ENCODE measurements at regions not wholly inside any gene's neighbourhood (a gene's known extent, or its start where the extent isn't known, plus 50 kb on each side); places are given as distances from the start of the nearest gene placed in this dataset.

DNA sequence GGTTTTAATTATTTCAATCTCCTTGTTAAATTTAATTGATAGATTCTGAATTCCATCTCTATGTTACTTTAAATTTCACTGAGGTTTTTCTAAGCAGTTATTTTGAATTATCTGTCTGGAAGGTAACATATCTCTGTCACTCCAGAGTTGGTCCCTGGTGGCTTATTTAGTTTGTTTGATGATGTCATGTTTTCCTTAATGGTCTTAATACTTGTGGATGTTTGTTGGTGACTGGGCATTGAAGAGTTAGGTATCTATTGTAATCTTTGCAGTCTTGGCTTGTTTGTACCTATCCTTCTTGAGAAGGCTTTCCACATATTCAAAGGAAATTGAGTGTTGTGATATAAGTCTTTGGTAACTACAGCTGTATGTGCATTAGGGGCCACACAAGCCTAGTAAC is 810.0 kb upstream of the NEGR1 start:
- H3K27ac ChIP-seq (ENCODE audit: low read depth in 2 of 2, low read length in 2 of 2): no peak overlapping the region
- no peaks in the 10 kb centered on the region for H3K36me3 ChIP-seq (ENCODE audit: control insufficient read depth in 2 of 2, insufficient read depth in 2 of 2, low read length in 2 of 2)
- no peak overlapping the region for H3K4me3 ChIP-seq (ENCODE audit: low read length in 2 of 2)
- H3K9ac ChIP-seq (ENCODE audit: low read depth in 1 of 2, low read length in 2 of 2): no peak overlapping the region
- H3K9me3 ChIP-seq (ENCODE audit: control insufficient read depth in 2 of 2, low read length in 2 of 2): no peaks in the 10 kb centered on the region
- H3K27me3 ChIP-seq (ENCODE audit: control insufficient read depth in 2 of 2, insufficient read depth in 2 of 2, low read length in 2 of 2): no peaks in the 10 kb centered on the region
- H3K4me1 ChIP-seq (ENCODE audit: control insufficient read depth in 2 of 2, insufficient read depth in 2 of 2, low read length in 2 of 2): no peaks in the 10 kb centered on the region

DNA sequence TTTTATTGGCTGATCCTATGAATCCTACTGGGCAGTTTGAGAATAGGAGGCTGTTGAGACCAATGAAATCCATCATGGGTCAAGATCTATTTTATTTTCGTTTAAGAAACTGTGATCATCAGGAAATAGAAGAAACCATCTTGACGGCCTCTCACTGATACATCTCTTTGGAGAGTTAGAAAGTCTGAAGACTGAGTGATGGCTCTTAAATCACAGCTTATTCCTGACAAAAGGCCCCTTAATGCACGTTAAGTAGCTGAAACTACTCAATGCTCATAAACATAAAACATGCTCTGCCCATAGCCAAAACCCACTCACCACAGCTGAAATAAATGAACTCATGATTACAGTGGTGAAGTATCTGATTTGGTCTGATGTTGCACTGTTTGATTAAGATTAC is 784.5 kb upstream of the NEGR1 start:
- no peaks in the 10 kb centered on the region for H3K9me3 ChIP-seq (ENCODE audit: control insufficient read depth in 2 of 2, low read length in 2 of 2)
- H3K4me3 ChIP-seq (ENCODE audit: low read length in 2 of 2): no peak overlapping the region
- no peak overlapping the region for H3K9ac ChIP-seq (ENCODE audit: low read depth in 1 of 2, low read length in 2 of 2)
- H3K4me1 ChIP-seq (ENCODE audit: control insufficient read depth in 2 of 2, insufficient read depth in 2 of 2, low read length in 2 of 2): no peaks in the 10 kb centered on the region
- no peaks in the 10 kb centered on the region for H3K27me3 ChIP-seq (ENCODE audit: control insufficient read depth in 2 of 2, insufficient read depth in 2 of 2, low read length in 2 of 2)
- H3K36me3 ChIP-seq (ENCODE audit: control insufficient read depth in 2 of 2, insufficient read depth in 2 of 2, low read length in 2 of 2): no peaks in the 10 kb centered on the region
- H3K27ac ChIP-seq (ENCODE audit: low read depth in 2 of 2, low read length in 2 of 2): no peak overlapping the region

DNA sequence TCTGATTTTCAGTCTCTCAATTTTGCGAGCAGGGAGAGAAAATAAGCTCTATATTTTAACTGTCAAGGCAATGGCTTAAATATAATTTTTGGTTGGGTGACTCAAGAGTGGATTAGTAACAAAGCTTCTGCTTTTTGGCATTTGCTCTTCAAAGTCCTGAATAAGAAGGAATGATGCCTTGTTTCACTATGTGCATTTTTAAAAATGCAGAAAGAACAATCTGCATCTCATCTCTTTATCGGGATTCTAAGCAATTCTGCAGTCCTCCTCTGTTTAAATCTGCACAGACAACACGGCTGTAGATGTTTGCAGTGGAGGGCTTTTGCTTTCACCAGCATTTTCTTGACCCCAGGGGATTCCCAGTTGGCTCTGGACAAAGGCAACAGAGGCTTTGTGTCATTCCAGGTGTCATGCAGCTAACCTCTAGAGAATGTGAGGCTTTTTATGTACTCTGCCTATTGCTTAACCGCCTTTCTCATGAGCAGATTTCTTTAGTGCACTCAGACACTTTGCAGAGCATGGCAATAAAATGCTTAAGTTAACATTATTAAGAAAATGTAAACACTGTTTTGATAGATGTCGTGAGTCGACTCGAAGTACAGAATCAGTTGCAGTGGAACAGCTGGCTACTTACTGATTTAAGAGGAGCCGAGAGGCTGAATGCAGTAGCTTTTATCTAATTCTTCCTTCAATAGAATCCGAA is 783.2 kb upstream of the NEGR1 start:
- Histone ChIP-seq H3K36me3 (ENCODE audit: control insufficient read depth in 2 of 2, insufficient read depth in 2 of 2, low read length in 2 of 2) (no peaks in the 10 kb centered on the region), H3K9me3 (ENCODE audit: control insufficient read depth in 2 of 2, low read length in 2 of 2) (no peaks in the 10 kb centered on the region), H3K27me3 (ENCODE audit: control insufficient read depth in 2 of 2, insufficient read depth in 2 of 2, low read length in 2 of 2) (no peaks in the 10 kb centered on the region), H3K4me1 (ENCODE audit: control insufficient read depth in 2 of 2, insufficient read depth in 2 of 2, low read length in 2 of 2) (no peaks in the 10 kb centered on the region), H3K4me3 (ENCODE audit: low read length in 2 of 2) (no peak overlapping the region), H3K9ac (ENCODE audit: low read depth in 1 of 2, low read length in 2 of 2) (no peak overlapping the region), H3K27ac (ENCODE audit: low read depth in 2 of 2, low read length in 2 of 2) (no peak overlapping the region)

DNA sequence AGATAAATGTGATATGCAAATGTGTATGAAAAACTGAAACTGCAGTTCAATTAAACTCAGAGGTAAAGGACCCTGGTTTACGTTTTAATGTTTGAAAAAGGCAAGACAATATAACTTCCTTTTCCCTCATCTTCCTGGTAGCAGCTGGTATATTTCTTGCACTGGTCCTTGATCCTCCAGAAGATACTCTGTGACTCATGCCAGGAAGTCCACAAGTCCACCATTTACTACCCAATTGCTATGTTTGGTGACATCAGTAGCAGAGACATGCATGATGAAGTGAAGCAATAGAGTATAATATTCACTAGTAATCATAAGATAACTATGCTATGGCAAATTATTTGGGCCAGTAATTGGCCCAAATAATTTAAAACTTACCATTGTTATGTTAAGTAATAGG is 774.5 kb upstream of the NEGR1 start:
- Histone ChIP-seq H3K4me1 (ENCODE audit: control insufficient read depth in 2 of 2, insufficient read depth in 2 of 2, low read length in 2 of 2) (no peaks in the 10 kb centered on the region), H3K36me3 (ENCODE audit: control insufficient read depth in 2 of 2, insufficient read depth in 2 of 2, low read length in 2 of 2) (no peaks in the 10 kb centered on the region), H3K27me3 (ENCODE audit: control insufficient read depth in 2 of 2, insufficient read depth in 2 of 2, low read length in 2 of 2) (no peaks in the 10 kb centered on the region), H3K27ac (ENCODE audit: low read depth in 2 of 2, low read length in 2 of 2) (no peak overlapping the region), H3K4me3 (ENCODE audit: low read length in 2 of 2) (no peak overlapping the region), H3K9ac (ENCODE audit: low read depth in 1 of 2, low read length in 2 of 2) (no peak overlapping the region), H3K9me3 (ENCODE audit: control insufficient read depth in 2 of 2, low read length in 2 of 2) (no peaks in the 10 kb centered on the region)

DNA sequence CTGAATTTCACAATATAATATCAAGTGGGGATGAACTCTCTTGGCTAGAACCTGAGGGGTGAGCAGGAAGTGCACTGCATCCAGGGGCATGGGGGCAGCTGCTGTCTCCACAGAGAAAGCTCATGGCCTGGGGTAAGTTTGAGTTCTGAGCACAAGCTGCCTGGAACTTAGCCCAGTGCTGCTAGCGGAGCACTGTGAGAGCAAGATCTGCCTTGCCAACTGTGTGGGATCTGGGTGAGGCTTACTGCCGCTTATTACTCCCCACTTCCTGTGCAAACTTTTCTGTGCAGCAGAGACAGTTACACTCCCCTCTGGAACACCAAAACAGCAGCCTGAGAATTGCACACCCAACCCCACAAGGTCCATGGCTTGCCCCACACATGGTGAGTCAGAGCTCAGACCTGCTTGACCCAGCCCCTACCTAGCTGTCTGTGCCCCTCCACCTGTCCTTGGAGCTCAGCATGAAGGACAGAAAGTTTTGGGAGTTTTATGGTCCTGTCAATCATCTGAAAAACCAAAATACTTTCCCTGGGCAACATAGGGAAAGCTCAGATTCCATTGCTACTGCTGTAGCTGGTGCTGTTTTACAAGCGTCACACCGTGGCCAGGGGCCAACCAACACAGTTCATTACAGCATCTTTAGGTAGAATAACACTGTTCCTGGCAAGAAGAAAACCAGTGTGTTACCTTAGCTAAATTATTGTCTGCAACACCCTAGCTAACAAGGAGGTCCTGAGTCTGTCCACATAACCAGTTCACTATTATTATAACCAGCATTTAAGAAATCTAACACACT is 762.1 kb upstream of the NEGR1 start:
- Histone ChIP-seq H3K9me3 (ENCODE audit: control insufficient read depth in 2 of 2, low read length in 2 of 2) (no peaks in the 10 kb centered on the region), H3K4me3 (ENCODE audit: low read length in 2 of 2) (no peak overlapping the region), H3K27ac (ENCODE audit: low read depth in 2 of 2, low read length in 2 of 2) (no peak overlapping the region), H3K4me1 (ENCODE audit: control insufficient read depth in 2 of 2, insufficient read depth in 2 of 2, low read length in 2 of 2) (no peaks in the 10 kb centered on the region), H3K27me3 (ENCODE audit: control insufficient read depth in 2 of 2, insufficient read depth in 2 of 2, low read length in 2 of 2) (no peaks in the 10 kb centered on the region), H3K36me3 (ENCODE audit: control insufficient read depth in 2 of 2, insufficient read depth in 2 of 2, low read length in 2 of 2) (no peaks in the 10 kb centered on the region), H3K9ac (ENCODE audit: low read depth in 1 of 2, low read length in 2 of 2) (no peak overlapping the region)

DNA sequence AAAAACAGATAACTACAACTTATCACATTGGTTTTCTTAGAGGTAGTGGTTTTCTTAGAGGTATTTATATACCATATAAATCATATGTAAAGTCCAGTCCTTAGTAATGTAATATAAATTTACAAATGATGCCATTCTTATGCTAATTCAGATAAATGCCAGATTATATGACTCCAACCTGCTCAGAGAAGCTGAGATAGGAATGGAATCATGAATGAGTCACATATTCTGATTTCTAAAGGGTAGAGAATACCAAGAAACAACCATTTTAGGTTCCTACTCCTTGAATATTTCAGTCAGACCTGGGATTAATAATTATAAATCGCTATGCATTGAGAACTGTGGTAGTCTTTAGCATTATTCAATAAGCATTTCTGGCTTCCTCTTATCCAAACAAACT is 760.1 kb upstream of the NEGR1 start:
- Histone ChIP-seq H3K9ac (ENCODE audit: low read depth in 1 of 2, low read length in 2 of 2) (no peak overlapping the region), H3K9me3 (ENCODE audit: control insufficient read depth in 2 of 2, low read length in 2 of 2) (no peaks in the 10 kb centered on the region), H3K36me3 (ENCODE audit: control insufficient read depth in 2 of 2, insufficient read depth in 2 of 2, low read length in 2 of 2) (no peaks in the 10 kb centered on the region), H3K4me1 (ENCODE audit: control insufficient read depth in 2 of 2, insufficient read depth in 2 of 2, low read length in 2 of 2) (no peaks in the 10 kb centered on the region), H3K4me3 (ENCODE audit: low read length in 2 of 2) (no peak overlapping the region), H3K27me3 (ENCODE audit: control insufficient read depth in 2 of 2, insufficient read depth in 2 of 2, low read length in 2 of 2) (no peaks in the 10 kb centered on the region), H3K27ac (ENCODE audit: low read depth in 2 of 2, low read length in 2 of 2) (no peak overlapping the region)

DNA sequence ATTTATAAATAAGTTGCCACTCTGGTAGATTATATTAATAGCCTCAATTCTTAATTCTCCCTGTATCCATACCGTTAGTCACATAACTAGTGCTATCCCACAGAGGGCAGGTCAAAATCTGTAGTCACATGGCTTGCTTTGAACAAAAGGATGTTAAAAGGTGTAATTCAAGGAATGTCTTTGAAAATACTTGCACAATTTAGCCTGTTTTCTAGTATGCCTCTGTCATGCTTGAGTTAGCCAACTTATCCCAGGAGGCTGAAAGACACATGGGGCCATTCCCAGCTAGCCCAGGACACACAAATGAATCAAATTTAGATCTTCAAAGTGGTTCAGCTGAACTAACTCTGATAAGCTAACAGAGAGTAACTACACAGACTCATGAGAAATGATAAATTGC is 758.5 kb upstream of the NEGR1 start:
- H3K9ac ChIP-seq (ENCODE audit: low read depth in 1 of 2, low read length in 2 of 2): no peak overlapping the region
- H3K4me1 ChIP-seq (ENCODE audit: control insufficient read depth in 2 of 2, insufficient read depth in 2 of 2, low read length in 2 of 2): no peaks in the 10 kb centered on the region
- H3K9me3 ChIP-seq (ENCODE audit: control insufficient read depth in 2 of 2, low read length in 2 of 2): no peaks in the 10 kb centered on the region
- H3K4me3 ChIP-seq (ENCODE audit: low read length in 2 of 2): no peak overlapping the region
- no peaks in the 10 kb centered on the region for H3K27me3 ChIP-seq (ENCODE audit: control insufficient read depth in 2 of 2, insufficient read depth in 2 of 2, low read length in 2 of 2)
- no peak overlapping the region for H3K27ac ChIP-seq (ENCODE audit: low read depth in 2 of 2, low read length in 2 of 2)
- no peaks in the 10 kb centered on the region for H3K36me3 ChIP-seq (ENCODE audit: control insufficient read depth in 2 of 2, insufficient read depth in 2 of 2, low read length in 2 of 2)

DNA sequence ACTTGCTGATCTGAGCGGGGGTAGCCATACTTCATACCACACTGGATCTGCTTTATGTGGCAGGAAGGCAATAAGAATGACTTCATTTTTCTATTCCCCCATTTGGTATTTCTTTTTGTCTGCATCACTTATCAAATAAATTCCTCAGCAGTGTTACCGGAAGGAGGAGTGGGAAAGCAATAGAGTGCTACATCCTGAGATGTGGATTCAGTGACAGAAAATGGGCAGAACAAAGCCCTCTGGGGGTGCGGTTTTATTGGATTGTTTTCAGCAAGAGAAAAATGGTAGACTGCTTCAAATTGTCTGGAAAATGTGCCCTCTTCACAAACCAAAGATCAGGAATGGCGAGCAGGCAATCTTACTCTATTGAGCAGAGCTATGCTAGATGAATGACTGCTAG is 751.9 kb upstream of the NEGR1 start:
- Histone ChIP-seq H3K4me3 (ENCODE audit: low read length in 2 of 2) (no peak overlapping the region), H3K9ac (ENCODE audit: low read depth in 1 of 2, low read length in 2 of 2) (no peak overlapping the region), H3K27me3 (ENCODE audit: control insufficient read depth in 2 of 2, insufficient read depth in 2 of 2, low read length in 2 of 2) (no peaks in the 10 kb centered on the region), H3K27ac (ENCODE audit: low read depth in 2 of 2, low read length in 2 of 2) (no peak overlapping the region), H3K4me1 (ENCODE audit: control insufficient read depth in 2 of 2, insufficient read depth in 2 of 2, low read length in 2 of 2) (no peaks in the 10 kb centered on the region), H3K9me3 (ENCODE audit: control insufficient read depth in 2 of 2, low read length in 2 of 2) (no peaks in the 10 kb centered on the region), H3K36me3 (ENCODE audit: control insufficient read depth in 2 of 2, insufficient read depth in 2 of 2, low read length in 2 of 2) (no peaks in the 10 kb centered on the region)

DNA sequence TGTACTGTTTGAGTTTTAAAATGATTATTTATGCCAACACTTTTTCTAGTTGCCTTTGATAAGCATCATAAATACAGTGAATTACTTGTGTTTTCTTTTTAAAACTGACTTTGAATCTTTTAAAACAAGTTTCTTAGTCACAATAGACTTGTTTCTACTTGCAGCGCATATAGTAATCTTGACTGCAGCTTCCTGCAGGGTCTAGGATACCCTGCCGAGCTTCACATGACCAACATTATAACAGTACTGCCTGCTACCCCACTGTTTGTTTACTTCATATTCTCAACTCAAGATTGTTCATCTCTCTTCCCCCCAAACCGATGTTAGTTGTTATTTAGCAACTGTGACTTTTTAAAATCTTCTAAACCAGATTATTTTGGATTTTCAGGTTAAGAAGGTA is 751.3 kb upstream of the NEGR1 start:
- Histone ChIP-seq H3K9ac (ENCODE audit: low read depth in 1 of 2, low read length in 2 of 2) (no peak overlapping the region), H3K4me3 (ENCODE audit: low read length in 2 of 2) (no peak overlapping the region), H3K27ac (ENCODE audit: low read depth in 2 of 2, low read length in 2 of 2) (no peak overlapping the region), H3K27me3 (ENCODE audit: control insufficient read depth in 2 of 2, insufficient read depth in 2 of 2, low read length in 2 of 2) (no peaks in the 10 kb centered on the region), H3K9me3 (ENCODE audit: control insufficient read depth in 2 of 2, low read length in 2 of 2) (no peaks in the 10 kb centered on the region), H3K36me3 (ENCODE audit: control insufficient read depth in 2 of 2, insufficient read depth in 2 of 2, low read length in 2 of 2) (no peaks in the 10 kb centered on the region), H3K4me1 (ENCODE audit: control insufficient read depth in 2 of 2, insufficient read depth in 2 of 2, low read length in 2 of 2) (no peaks in the 10 kb centered on the region)

DNA sequence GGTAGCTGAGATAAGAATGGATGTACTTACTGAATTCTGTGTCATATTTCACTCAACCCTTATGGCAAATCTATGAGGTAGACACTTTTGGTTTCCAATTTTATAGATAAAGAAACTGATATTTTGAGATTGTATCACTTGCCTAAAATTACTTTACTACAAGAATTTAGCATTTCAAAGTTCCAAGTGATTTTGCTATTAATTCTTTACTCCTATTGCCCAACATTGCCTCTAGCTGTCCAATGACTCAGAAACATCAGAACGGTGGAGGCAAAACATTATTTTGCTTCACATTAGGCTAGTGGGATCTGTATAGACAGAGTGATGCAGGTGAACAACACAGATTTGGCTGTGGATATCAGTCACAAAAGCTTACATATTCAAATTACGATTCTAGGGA is 747.2 kb upstream of the NEGR1 start:
- Histone ChIP-seq H3K27me3 (ENCODE audit: control insufficient read depth in 2 of 2, insufficient read depth in 2 of 2, low read length in 2 of 2) (no peaks in the 10 kb centered on the region), H3K27ac (ENCODE audit: low read depth in 2 of 2, low read length in 2 of 2) (no peak overlapping the region), H3K4me1 (ENCODE audit: control insufficient read depth in 2 of 2, insufficient read depth in 2 of 2, low read length in 2 of 2) (no peaks in the 10 kb centered on the region), H3K9me3 (ENCODE audit: control insufficient read depth in 2 of 2, low read length in 2 of 2) (no peaks in the 10 kb centered on the region), H3K4me3 (ENCODE audit: low read length in 2 of 2) (no peak overlapping the region), H3K36me3 (ENCODE audit: control insufficient read depth in 2 of 2, insufficient read depth in 2 of 2, low read length in 2 of 2) (no peaks in the 10 kb centered on the region), H3K9ac (ENCODE audit: low read depth in 1 of 2, low read length in 2 of 2) (no peak overlapping the region)

Measured in mucosa of rectum (tissue), 2 donors.